HG03521 (cell line): ENCODE measurements at regions not wholly inside any gene's neighbourhood (a gene's known extent, or its start where the extent isn't known, plus 50 kb on each side); places are given as distances from the start of the nearest gene placed in this dataset.

ENCODE experiments used
- ATAC-seq: cut with Tn5 transposase; IDR thresholded peaks from one replicate; pipeline ENCODE4 v1.9.1; 2021; ENCODE audit warnings: mild to moderate bottlenecking, moderate library complexity; ENCODE audit not compliant: unreplicated experiment

GRCh38 chr11:87972133-87972532, 203.1 kb downstream of the RAB38 start:
- no peak for ATAC-seq

GRCh38 chr11:87971354-87971753, 203.9 kb downstream of the RAB38 start:
- no peak for ATAC-seq

- no peak for ATAC-seq
Measured at GRCh38 chr11:87970762-87971161, 204.5 kb downstream of the RAB38 start.

- ATAC-seq = no peak
Measured at GRCh38 chr11:87967459-87967858, 207.8 kb downstream of the RAB38 start.

- ATAC-seq = no peak
Measured at GRCh38 chr11:87966694-87967093, 208.5 kb downstream of the RAB38 start.

- no peak for ATAC-seq
Measured at GRCh38 chr11:87966216-87966615, 209.0 kb downstream of the RAB38 start.

GRCh38 chr11:87961606-87962005, 213.6 kb downstream of the RAB38 start:
- ATAC-seq = no peak

GRCh38 chr11:87957961-87958360, 217.3 kb downstream of the RAB38 start:
- no peak for ATAC-seq

- ATAC-seq = no peak
Measured at GRCh38 chr11:87954476-87954875, 220.8 kb downstream of the RAB38 start.

GRCh38 chr11:87942786-87943185, 232.5 kb downstream of the RAB38 start:
- no peak for ATAC-seq

GRCh38 chr11:87934182-87934581, 241.1 kb downstream of the RAB38 start:
- no peak for ATAC-seq

GRCh38 chr11:87926250-87926970, 248.8 kb downstream of the RAB38 start:
- no peak for ATAC-seq

- ATAC-seq = no peak
Measured at GRCh38 chr11:87924125-87924524, 251.1 kb downstream of the RAB38 start.

- ATAC-seq = no peak
Measured at GRCh38 chr11:87917111-87917510, 258.1 kb downstream of the RAB38 start.

GRCh38 chr11:87909178-87909577, 266.1 kb downstream of the RAB38 start:
- ATAC-seq = no peak

- ATAC-seq = no peak
Measured at GRCh38 chr11:87908086-87908485, 267.2 kb downstream of the RAB38 start.

- ATAC-seq = no peak
Measured at GRCh38 chr11:87903345-87903744, 271.9 kb downstream of the RAB38 start.

GRCh38 chr11:87901341-87901740, 273.9 kb downstream of the RAB38 start:
- no peak for ATAC-seq

- ATAC-seq = no peak
Measured at GRCh38 chr11:87897921-87898320, 277.3 kb downstream of the RAB38 start.

- no peak for ATAC-seq
Measured at GRCh38 chr11:87897071-87897470, 278.2 kb downstream of the RAB38 start.

GRCh38 chr11:87894961-87895360, 280.3 kb downstream of the RAB38 start:
- no peak for ATAC-seq

- ATAC-seq = no peak
Measured at GRCh38 chr11:87892291-87892690, 283.0 kb downstream of the RAB38 start.

- no peak for ATAC-seq
Measured at GRCh38 chr11:87889126-87889525, 286.1 kb downstream of the RAB38 start.
